Skeletal muscle satellite cell (primary cell): ENCODE measurements at regions not wholly inside any gene's neighbourhood (a gene's known extent, or its start where the extent isn't known, plus 50 kb on each side); places are given as distances from the start of the nearest gene placed in this dataset.

ENCODE experiments used
- H3K27me3 ChIP-seq: 2 replicates; pipeline ENCODE4 v1.7.0; 2013; ENCODE audit warnings: low read length; ENCODE audit not compliant: control insufficient read depth, insufficient read depth
- H3K36me3 ChIP-seq: 2 replicates; pipeline ENCODE4 v1.7.0; 2013; ENCODE audit warnings: mild to moderate bottlenecking, control low read depth, low read length; ENCODE audit not compliant: insufficient read depth
- H3K4me1 ChIP-seq: 2 replicates; pipeline ENCODE4 v1.7.0; 2013; ENCODE audit warnings: low read length; ENCODE audit not compliant: control insufficient read depth, insufficient read depth
- H3K4me2 ChIP-seq: 2 replicates; pipeline ENCODE4 v1.7.0; 2013; ENCODE audit warnings: mild to moderate bottlenecking, low read length
- H3K4me3 ChIP-seq: 2 replicates; pipeline ENCODE4 v1.7.0; 2013; ENCODE audit warnings: low read length
- H3K9ac ChIP-seq: 2 replicates; pipeline ENCODE4 v1.7.0; 2013; ENCODE audit warnings: mild to moderate bottlenecking, low read depth, low read length, moderate library complexity
- H3K9me3 ChIP-seq: replicated peaks from 2 replicates; pipeline ENCODE4 v1.7.0; 2013; ENCODE audit warnings: mild to moderate bottlenecking, control low read depth, low read length

GRCh38 chr12:105947906-105948305 lies 190.8 kb downstream of the NUAK1 start:
- H3K4me2 ChIP-seq: no peak overlapping the region
- H3K36me3 ChIP-seq: no peaks in the 10 kb centered on the region
- no peak overlapping the region for H3K4me3 ChIP-seq
- H3K9me3 ChIP-seq: no peaks in the 10 kb centered on the region
- H3K27me3 ChIP-seq: no peaks in the 10 kb centered on the region
- H3K9ac ChIP-seq: no peak overlapping the region
- H3K4me1 ChIP-seq: peaks cover 9% of the 10 kb centered on the region

GRCh38 chr12:105948331-105948730 lies 190.4 kb downstream of the NUAK1 start:
- H3K27me3 ChIP-seq: no peaks in the 10 kb centered on the region
- H3K4me2 ChIP-seq: no peak overlapping the region
- no peaks in the 10 kb centered on the region for H3K9me3 ChIP-seq
- H3K36me3 ChIP-seq: no peaks in the 10 kb centered on the region
- no peak overlapping the region for H3K9ac ChIP-seq
- peaks cover 9% of the 10 kb centered on the region for H3K4me1 ChIP-seq
- no peak overlapping the region for H3K4me3 ChIP-seq

GRCh38 chr12:105949391-105949790 lies 189.4 kb downstream of the NUAK1 start:
- H3K36me3 ChIP-seq: no peaks in the 10 kb centered on the region
- H3K9ac ChIP-seq: no peak overlapping the region
- no peak overlapping the region for H3K4me2 ChIP-seq
- H3K9me3 ChIP-seq: no peaks in the 10 kb centered on the region
- H3K4me3 ChIP-seq: no peak overlapping the region
- H3K27me3 ChIP-seq: no peaks in the 10 kb centered on the region
- peaks cover 9% of the 10 kb centered on the region for H3K4me1 ChIP-seq

GRCh38 chr12:105951732-105952131 lies 187.0 kb downstream of the NUAK1 start:
- no peak overlapping the region for H3K4me3 ChIP-seq
- H3K9me3 ChIP-seq: no peaks in the 10 kb centered on the region
- H3K4me2 ChIP-seq: no peak overlapping the region
- H3K9ac ChIP-seq: no peak overlapping the region
- peaks cover 9% of the 10 kb centered on the region for H3K4me1 ChIP-seq
- H3K27me3 ChIP-seq: no peaks in the 10 kb centered on the region
- H3K36me3 ChIP-seq: no peaks in the 10 kb centered on the region

GRCh38 chr12:105954951-105955931 lies 183.5 kb downstream of the NUAK1 start:
- no peak overlapping the region for H3K4me3 ChIP-seq
- no peak overlapping the region for H3K9ac ChIP-seq
- no peaks in the 10 kb centered on the region for H3K9me3 ChIP-seq
- H3K4me1 ChIP-seq: no peaks in the 10 kb centered on the region
- H3K36me3 ChIP-seq: no peaks in the 10 kb centered on the region
- H3K4me2 ChIP-seq: no peak overlapping the region
- H3K27me3 ChIP-seq: no peaks in the 10 kb centered on the region

- Histone ChIP-seq H3K4me3 (no peak overlapping the region), H3K9ac (no peak overlapping the region), H3K4me2 (no peak overlapping the region), H3K9me3 (no peaks in the 10 kb centered on the region), H3K4me1 (no peaks in the 10 kb centered on the region), H3K27me3 (no peaks in the 10 kb centered on the region), H3K36me3 (no peaks in the 10 kb centered on the region)
Observed at GRCh38 chr12:105955976-105956375, 182.8 kb downstream of the NUAK1 start.

- Histone ChIP-seq H3K9me3 (no peaks in the 10 kb centered on the region), H3K4me2 (no peak overlapping the region), H3K9ac (no peak overlapping the region), H3K4me3 (no peak overlapping the region), H3K27me3 (no peaks in the 10 kb centered on the region), H3K4me1 (no peaks in the 10 kb centered on the region), H3K36me3 (no peaks in the 10 kb centered on the region)
Observed at GRCh38 chr12:105956662-105957457, 181.9 kb downstream of the NUAK1 start.

- no peaks in the 10 kb centered on the region for H3K9me3 ChIP-seq
- no peaks in the 10 kb centered on the region for H3K4me1 ChIP-seq
- H3K36me3 ChIP-seq: no peaks in the 10 kb centered on the region
- H3K27me3 ChIP-seq: no peaks in the 10 kb centered on the region
- no peak overlapping the region for H3K9ac ChIP-seq
- H3K4me3 ChIP-seq: no peak overlapping the region
- no peak overlapping the region for H3K4me2 ChIP-seq
Observed at GRCh38 chr12:105960319-105961083, 178.3 kb downstream of the NUAK1 start.

- H3K36me3 ChIP-seq: no peaks in the 10 kb centered on the region
- no peak overlapping the region for H3K4me2 ChIP-seq
- no peaks in the 10 kb centered on the region for H3K27me3 ChIP-seq
- no peaks in the 10 kb centered on the region for H3K4me1 ChIP-seq
- no peak overlapping the region for H3K9ac ChIP-seq
- no peak overlapping the region for H3K4me3 ChIP-seq
- no peaks in the 10 kb centered on the region for H3K9me3 ChIP-seq
Observed at GRCh38 chr12:105961821-105962671, 176.7 kb downstream of the NUAK1 start.

GRCh38 chr12:105967038-105967776 lies 171.5 kb downstream of the NUAK1 start:
- Histone ChIP-seq H3K27me3 (no peaks in the 10 kb centered on the region), H3K4me3 (no peak overlapping the region), H3K36me3 (no peaks in the 10 kb centered on the region), H3K4me1 (no peaks in the 10 kb centered on the region), H3K9me3 (no peaks in the 10 kb centered on the region), H3K4me2 (no peak overlapping the region), H3K9ac (no peak overlapping the region)
